ENCODE measurements at regions not wholly inside any gene's neighbourhood (a gene's known extent, or its start where the extent isn't known, plus 50 kb on each side); places are given as distances from the start of the nearest gene placed in this dataset.

- DNase-seq: no peak
These were observed 52.2 kb downstream of the FAT3 start for GRCh38 chr11:92276773-92277172.

- DNase-seq: no peak
These were observed 53.3 kb downstream of the FAT3 start for GRCh38 chr11:92277871-92278270.

- DNase-seq: no peak
These were observed 54.3 kb downstream of the FAT3 start for GRCh38 chr11:92278791-92279433.

- DNase-seq: no peak
These were observed 59.5 kb downstream of the FAT3 start for GRCh38 chr11:92284107-92284506.

GRCh38 chr11:92284558-92284957 lies 59.9 kb downstream of the FAT3 start:
- no peak for DNase-seq

- no peak for DNase-seq
These were observed 61.2 kb downstream of the FAT3 start for GRCh38 chr11:92285776-92286175.

GRCh38 chr11:92286709-92287108 lies 62.1 kb downstream of the FAT3 start:
- DNase-seq: no peak

GRCh38 chr11:92295175-92296137 lies 70.8 kb downstream of the FAT3 start:
- no peak for DNase-seq

- no peak for DNase-seq
These were observed 71.5 kb downstream of the FAT3 start for GRCh38 chr11:92296138-92296515.

- DNase-seq: no peak
These were observed 73.2 kb downstream of the FAT3 start for GRCh38 chr11:92297567-92298553.

GRCh38 chr11:92300876-92301275 lies 76.3 kb downstream of the FAT3 start:
- DNase-seq: no peak

GRCh38 chr11:92302770-92303169 lies 78.2 kb downstream of the FAT3 start:
- no peak for DNase-seq

- DNase-seq: no peak
These were observed 79.7 kb downstream of the FAT3 start for GRCh38 chr11:92304271-92304670.

- no peak for DNase-seq
These were observed 82.4 kb downstream of the FAT3 start for GRCh38 chr11:92306966-92307510.

- DNase-seq: no peak
These were observed 83.7 kb downstream of the FAT3 start for GRCh38 chr11:92308366-92308765.

GRCh38 chr11:92311616-92312449 lies 87.2 kb downstream of the FAT3 start:
- no peak for DNase-seq

GRCh38 chr11:92313784-92314183 lies 89.2 kb downstream of the FAT3 start:
- DNase-seq: no peak

- DNase-seq: no peak
These were observed 89.9 kb downstream of the FAT3 start for GRCh38 chr11:92314499-92314898.

- DNase-seq: no peak
These were observed 91.6 kb downstream of the FAT3 start for GRCh38 chr11:92316106-92316809.

- no peak for DNase-seq
These were observed 92.6 kb downstream of the FAT3 start for GRCh38 chr11:92317222-92317621.

- DNase-seq: no peak
These were observed 93.1 kb downstream of the FAT3 start for GRCh38 chr11:92317721-92318120.
